ENCODE measurements at regions not wholly inside any gene's neighbourhood (a gene's known extent, or its start where the extent isn't known, plus 50 kb on each side); places are given as distances from the start of the nearest gene placed in this dataset.

- H3K27ac ChIP-seq (ENCODE audit: low read length) = no peak overlapping the region
- H4K20me1 ChIP-seq (ENCODE audit: insufficient read depth) = no peaks in the 10 kb centered on the region
- H2AFZ ChIP-seq (ENCODE audit: low read depth, low read length) = no peak overlapping the region
- H3K4me3 ChIP-seq (ENCODE audit: low read length) = no peak overlapping the region
- no peaks in the 10 kb centered on the region for H3K9me2 ChIP-seq (ENCODE audit: insufficient read depth, low read length)
- no peaks in the 10 kb centered on the region for H3K9me3 ChIP-seq (ENCODE audit: low read length)
- no peaks in the 10 kb centered on the region for H3K27me3 ChIP-seq (ENCODE audit: insufficient read depth, low read depth, low read length)
- H3K9ac ChIP-seq (ENCODE audit: low read length) = no peak overlapping the region
- TF ChIP-seq EP300 (conservative IDR thresholded peaks at IDR 0.05; ENCODE audit: poor library complexity, severe bottlenecking) (no peak), SMC3 (conservative IDR thresholded peaks at IDR 0.05; ENCODE audit: poor library complexity) (no peak), TAF1 (IDR thresholded peaks at IDR 0.05; ENCODE audit: low read depth) (no peak), RAD21 (conservative IDR thresholded peaks at IDR 0.05) (no peak), POLR2AphosphoS5 (IDR thresholded peaks at IDR 0.05) (no peak), EZH2 (IDR thresholded peaks at IDR 0.05; ENCODE audit: borderline replicate concordance, insufficient read depth, low read length, poor library complexity, severe bottlenecking) (no peak), MXI1 (conservative IDR thresholded peaks at IDR 0.05; ENCODE audit: poor library complexity, severe bottlenecking) (no peak), CTCF (IDR thresholded peaks at IDR 0.05; ENCODE audit: poor library complexity, severe bottlenecking) (no peak)
- TF ChIP-seq, protein P1, sequence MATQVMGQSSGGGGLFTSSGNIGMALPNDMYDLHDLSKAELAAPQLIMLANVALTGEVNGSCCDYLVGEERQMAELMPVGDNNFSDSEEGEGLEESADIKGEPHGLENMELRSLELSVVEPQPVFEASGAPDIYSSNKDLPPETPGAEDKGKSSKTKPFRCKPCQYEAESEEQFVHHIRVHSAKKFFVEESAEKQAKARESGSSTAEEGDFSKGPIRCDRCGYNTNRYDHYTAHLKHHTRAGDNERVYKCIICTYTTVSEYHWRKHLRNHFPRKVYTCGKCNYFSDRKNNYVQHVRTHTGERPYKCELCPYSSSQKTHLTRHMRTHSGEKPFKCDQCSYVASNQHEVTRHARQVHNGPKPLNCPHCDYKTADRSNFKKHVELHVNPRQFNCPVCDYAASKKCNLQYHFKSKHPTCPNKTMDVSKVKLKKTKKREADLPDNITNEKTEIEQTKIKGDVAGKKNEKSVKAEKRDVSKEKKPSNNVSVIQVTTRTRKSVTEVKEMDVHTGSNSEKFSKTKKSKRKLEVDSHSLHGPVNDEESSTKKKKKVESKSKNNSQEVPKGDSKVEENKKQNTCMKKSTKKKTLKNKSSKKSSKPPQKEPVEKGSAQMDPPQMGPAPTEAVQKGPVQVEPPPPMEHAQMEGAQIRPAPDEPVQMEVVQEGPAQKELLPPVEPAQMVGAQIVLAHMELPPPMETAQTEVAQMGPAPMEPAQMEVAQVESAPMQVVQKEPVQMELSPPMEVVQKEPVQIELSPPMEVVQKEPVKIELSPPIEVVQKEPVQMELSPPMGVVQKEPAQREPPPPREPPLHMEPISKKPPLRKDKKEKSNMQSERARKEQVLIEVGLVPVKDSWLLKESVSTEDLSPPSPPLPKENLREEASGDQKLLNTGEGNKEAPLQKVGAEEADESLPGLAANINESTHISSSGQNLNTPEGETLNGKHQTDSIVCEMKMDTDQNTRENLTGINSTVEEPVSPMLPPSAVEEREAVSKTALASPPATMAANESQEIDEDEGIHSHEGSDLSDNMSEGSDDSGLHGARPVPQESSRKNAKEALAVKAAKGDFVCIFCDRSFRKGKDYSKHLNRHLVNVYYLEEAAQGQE (IDR thresholded peaks at IDR 0.05; ENCODE audit: borderline replicate concordance) = no peak
- H3K36me3 ChIP-seq (ENCODE audit: insufficient read depth, low read length) = no peaks in the 10 kb centered on the region
- H3K79me2 ChIP-seq (replicated peaks; ENCODE audit: insufficient read depth, low read length) = no peaks in the 10 kb centered on the region
- no peak overlapping the region for H3K4me2 ChIP-seq (ENCODE audit: low read length)
- H3F3A ChIP-seq (ENCODE audit: insufficient read depth, low read length, poor library complexity, severe bottlenecking) = no peaks in the 10 kb centered on the region
These were observed 163.2 kb upstream of the JARID2 start for GRCh38 chr6:15082708-15083107.

DNA sequence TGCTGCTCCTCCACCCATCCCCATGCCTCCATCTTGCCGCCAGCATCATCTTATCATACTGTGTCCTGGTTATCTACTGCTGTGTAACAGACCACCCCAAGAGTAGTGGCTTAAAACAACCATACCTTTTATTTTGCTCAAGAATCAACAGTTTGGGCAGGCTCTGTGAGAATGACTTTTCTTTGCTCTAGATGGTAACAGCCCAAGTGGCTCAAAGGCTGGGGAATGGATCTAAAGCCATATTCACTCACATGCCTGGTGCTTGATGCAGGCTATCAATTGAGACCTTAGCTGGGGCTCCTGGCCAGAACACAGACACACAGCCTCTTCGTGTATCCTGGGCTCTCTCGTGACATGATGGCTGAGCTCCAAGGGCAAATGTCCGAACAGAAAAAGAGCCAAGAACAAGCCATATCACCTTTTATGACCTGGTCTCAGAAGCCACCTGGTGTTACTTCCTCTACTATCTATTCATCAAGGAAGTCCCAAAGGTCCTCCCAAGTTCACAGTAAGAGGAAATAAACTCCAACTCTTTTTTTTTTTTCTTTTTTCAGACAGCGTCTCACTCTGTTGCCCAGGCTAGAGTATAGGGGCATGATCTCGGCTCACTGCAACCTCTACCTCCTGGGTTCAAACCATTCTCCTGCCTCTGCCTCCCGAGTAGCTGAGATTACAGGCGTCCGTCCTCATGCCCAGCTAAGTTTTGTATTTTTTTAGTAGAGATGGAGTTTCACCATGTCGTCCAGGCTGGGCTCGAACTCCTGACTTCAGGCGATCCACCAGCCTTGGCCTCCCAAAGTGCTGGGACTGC is 159.3 kb upstream of the JARID2 start:
- no peaks in the 10 kb centered on the region for H3F3A ChIP-seq (ENCODE audit: insufficient read depth, low read length, poor library complexity, severe bottlenecking)
- TF ChIP-seq POLR2AphosphoS5 (IDR thresholded peaks at IDR 0.05) (no peak), EP300 (conservative IDR thresholded peaks at IDR 0.05; ENCODE audit: poor library complexity, severe bottlenecking) (no peak)
- H3K9me2 ChIP-seq (ENCODE audit: insufficient read depth, low read length) = no peaks in the 10 kb centered on the region
- H3K4me3 ChIP-seq (ENCODE audit: low read length) = no peak overlapping the region
- H3K27ac ChIP-seq (ENCODE audit: low read length) = no peak overlapping the region
- no peak overlapping the region for H2AFZ ChIP-seq (ENCODE audit: low read depth, low read length)
- no peaks in the 10 kb centered on the region for H3K9me3 ChIP-seq (ENCODE audit: low read length)
- H4K20me1 ChIP-seq (ENCODE audit: insufficient read depth) = no peaks in the 10 kb centered on the region
- H3K4me2 ChIP-seq (ENCODE audit: low read length) = no peak overlapping the region
- H3K9ac ChIP-seq (ENCODE audit: low read length) = no peak overlapping the region
- no peaks in the 10 kb centered on the region for H3K79me2 ChIP-seq (replicated peaks; ENCODE audit: insufficient read depth, low read length)
- H3K36me3 ChIP-seq (ENCODE audit: insufficient read depth, low read length) = no peaks in the 10 kb centered on the region
- H3K27me3 ChIP-seq (ENCODE audit: insufficient read depth, low read depth, low read length) = no peaks in the 10 kb centered on the region
